Mesenchymal stem cell (in vitro differentiated cells and primary cell): ENCODE measurements at regions not wholly inside any gene's neighbourhood (a gene's known extent, or its start where the extent isn't known, plus 50 kb on each side); places are given as distances from the start of the nearest gene placed in this dataset.

Source experiments
- DNase-seq: peaks from one replicate; pipeline ENCODE4 v3.0.0-alpha.2; 2013
- H2AFZ ChIP-seq: one replicate; pipeline ENCODE4 v1.6.1; 2013; ENCODE audit warnings: low read depth, mild to moderate bottlenecking, control low read depth, inconsistent platforms, low read length, moderate library complexity
- H2AK5ac ChIP-seq: 2 replicates; pipeline ENCODE4 v1.6.1; 2013; ENCODE audit warnings: low read length, moderate library complexity, mild to moderate bottlenecking, inconsistent platforms; ENCODE audit not compliant: severe bottlenecking
- H2BK120ac ChIP-seq: one replicate; pipeline ENCODE4 v1.6.1; 2013; ENCODE audit warnings: low read depth, mild to moderate bottlenecking, inconsistent platforms, low read length, moderate library complexity
- H2BK12ac ChIP-seq, 2 experiments: one replicate each; pipeline ENCODE4 v1.6.1; 2013; ENCODE audit warnings: inconsistent platforms in 2 of 2, low read length in 2 of 2, mild to moderate bottlenecking in 2 of 2, moderate library complexity in 2 of 2, control low read depth in 1 of 2
- H2BK15ac ChIP-seq: one replicate; pipeline ENCODE4 v1.6.1; 2013; ENCODE audit warnings: mild to moderate bottlenecking, low read depth, inconsistent platforms; ENCODE audit not compliant: poor library complexity, severe bottlenecking
- H2BK5ac ChIP-seq: 2 replicates; pipeline ENCODE4 v1.6.1; 2013; ENCODE audit warnings: low read depth, mild to moderate bottlenecking, low read length, control low read depth, inconsistent platforms; ENCODE audit not compliant: poor library complexity, severe bottlenecking
- H3K14ac ChIP-seq, 2 experiments: one replicate each; pipeline ENCODE4 v1.6.1; 2013; ENCODE audit warnings: inconsistent platforms in 2 of 2, low read length in 2 of 2, control low read depth in 1 of 2, mild to moderate bottlenecking in 1 of 2, moderate library complexity in 1 of 2
- H3K18ac ChIP-seq, 2 experiments: one replicate each; pipeline ENCODE4 v1.6.1; 2013; ENCODE audit warnings: inconsistent platforms in 2 of 2, low read length in 2 of 2, control low read depth in 1 of 2, low read depth in 1 of 2, mild to moderate bottlenecking in 1 of 2
- H3K23ac ChIP-seq, 2 experiments: one replicate each; pipeline ENCODE4 v1.6.1; 2013; ENCODE audit warnings: inconsistent platforms in 2 of 2, low read length in 2 of 2, mild to moderate bottlenecking in 2 of 2, moderate library complexity in 2 of 2, control low read depth in 1 of 2
- H3K27ac ChIP-seq: 2 replicates; pipeline ENCODE4 v1.5.1; 2013; ENCODE audit warnings: mild to moderate bottlenecking, moderate library complexity, low read length, control low read depth, inconsistent platforms; ENCODE audit not compliant: poor library complexity, severe bottlenecking
- H3K27me3 ChIP-seq, 2 experiments: 2 replicates each; pipeline versions ENCODE4 v1.6.1 to v1.7.0; 2013; ENCODE audit warnings: low read length in 2 of 2, mild to moderate bottlenecking in 2 of 2, moderate library complexity in 2 of 2, control low read depth in 1 of 2, inconsistent platforms in 1 of 2; ENCODE audit not compliant: control insufficient read depth in 1 of 2, insufficient read depth in 1 of 2
- H3K36me3 ChIP-seq, 2 experiments: 2 replicates each; pipeline versions ENCODE4 v1.6.1 to v1.7.0; 2013; ENCODE audit warnings: low read length in 2 of 2, control low read depth in 1 of 2, inconsistent platforms in 1 of 2, low read depth in 1 of 2, mild to moderate bottlenecking in 1 of 2; ENCODE audit not compliant: insufficient read depth in 2 of 2, control insufficient read depth in 1 of 2
- H3K4ac ChIP-seq, 2 experiments: one replicate each; pipeline ENCODE4 v1.6.1; 2013; ENCODE audit warnings: inconsistent platforms in 2 of 2, low read length in 2 of 2, mild to moderate bottlenecking in 2 of 2, moderate library complexity in 2 of 2, control low read depth in 1 of 2, low read depth in 1 of 2
- H3K4me1 ChIP-seq: 2 replicates; pipeline ENCODE4 v1.6.1; 2013; ENCODE audit warnings: low read depth, low read length, control low read depth; ENCODE audit not compliant: control insufficient read depth, insufficient read depth
- H3K4me2 ChIP-seq: 2 replicates; pipeline ENCODE4 v1.6.1; 2013; ENCODE audit warnings: low read length, mild to moderate bottlenecking, inconsistent platforms; ENCODE audit not compliant: poor library complexity, severe bottlenecking
- H3K4me3 ChIP-seq, 2 experiments: 2 replicates each; pipeline versions ENCODE4 v1.5.1 to v1.7.0; 2013; ENCODE audit warnings: low read length in 2 of 2, mild to moderate bottlenecking in 2 of 2, control low read depth in 1 of 2, low read depth in 1 of 2; ENCODE audit not compliant: insufficient read depth in 1 of 2
- H3K79me1 ChIP-seq: replicated peaks from 2 replicates; pipeline ENCODE4 v1.6.1; 2013; ENCODE audit warnings: mild to moderate bottlenecking, control low read depth, low read length, inconsistent platforms; ENCODE audit not compliant: poor library complexity, severe bottlenecking
- H3K9ac ChIP-seq: 2 replicates; pipeline ENCODE4 v1.7.0; 2013; ENCODE audit warnings: mild to moderate bottlenecking, low read length, moderate library complexity
- H3K9me3 ChIP-seq: 2 replicates; pipeline ENCODE4 v1.7.0; 2013; ENCODE audit warnings: mild to moderate bottlenecking, low read length; ENCODE audit not compliant: control insufficient read depth
- H4K8ac ChIP-seq: one replicate; pipeline ENCODE4 v1.6.1; 2013; ENCODE audit warnings: inconsistent platforms, mild to moderate bottlenecking, low read length, moderate library complexity
- H4K91ac ChIP-seq: one replicate; pipeline ENCODE4 v1.6.1; 2013; ENCODE audit warnings: mild to moderate bottlenecking, low read length, inconsistent platforms
- WGBS: methylation state at CpG from one replicate; pipeline ENCODE4 v1.1.7; 2013; ENCODE audit warnings: mixed read lengths; 5-methylcytosine and 5-hydroxymethylcytosine counted together

- H3K14ac ChIP-seq, result no peak overlapping the region
- H3K27me3 ChIP-seq, result peaks cover 2 to 3% of the 10 kb centered on the region in 2 experiments
- no peak overlapping the region for H2BK15ac ChIP-seq
- no peak for DNase-seq
- H2BK5ac ChIP-seq, result no peak overlapping the region
- no peak overlapping the region for H4K8ac ChIP-seq
- no peak overlapping the region for H2BK120ac ChIP-seq
- H3K9ac ChIP-seq, result no peak overlapping the region
- H2BK12ac ChIP-seq, result no peak overlapping the region
- H3K36me3 ChIP-seq, result no peaks in the 10 kb centered on the region
- H3K23ac ChIP-seq, result no peak overlapping the region
- H3K27ac ChIP-seq, result no peak overlapping the region
- no peaks in the 10 kb centered on the region for H3K9me3 ChIP-seq
- H3K4me3 ChIP-seq, result no peak overlapping the region
- no peaks in the 10 kb centered on the region for H3K4me1 ChIP-seq
- no peak overlapping the region for H2AFZ ChIP-seq
- no peak overlapping the region for H3K4me2 ChIP-seq
- 91% methylated on average over 6 of the region's 6 CpGs for WGBS
- no peak overlapping the region for H3K4ac ChIP-seq
- H3K18ac ChIP-seq, result no peak overlapping the region
- H2AK5ac ChIP-seq, result no peak overlapping the region
- H4K91ac ChIP-seq, result no peak overlapping the region
- no peaks in the 10 kb centered on the region for H3K79me1 ChIP-seq
These were observed 171.5 kb downstream of the KCNS3 start for GRCh38 chr2:18050001-18050400.

GRCh38 chr2:18049325-18049724 is 170.9 kb downstream of the KCNS3 start:
- Histone ChIP-seq H3K18ac (no peak overlapping the region), H2BK120ac (no peak overlapping the region), H3K9ac (no peak overlapping the region), H3K4me3 (no peak overlapping the region), H3K14ac (no peak overlapping the region), H2AK5ac (no peak overlapping the region), H2BK15ac (no peak overlapping the region), H4K8ac (no peak overlapping the region), H4K91ac (no peak overlapping the region), H3K27me3 (peaks cover 2 to 3% of the 10 kb centered on the region in 2 experiments), H3K23ac (no peak overlapping the region), H3K27ac (no peak overlapping the region), H3K79me1 (no peaks in the 10 kb centered on the region), H2BK12ac (no peak overlapping the region), H3K4ac (no peak overlapping the region), H3K36me3 (no peaks in the 10 kb centered on the region), H2BK5ac (no peak overlapping the region), H3K4me2 (no peak overlapping the region), H2AFZ (no peak overlapping the region), H3K9me3 (no peaks in the 10 kb centered on the region), H3K4me1 (no peaks in the 10 kb centered on the region)
- WGBS, result 74% methylated on average over 4 of the region's 4 CpGs
- DNase-seq, result no peak

- Histone ChIP-seq H3K4me1 (no peaks in the 10 kb centered on the region), H3K9me3 (peaks cover 2% of the 10 kb centered on the region), H3K4ac (no peak overlapping the region), H2BK5ac (no peak overlapping the region), H2AFZ (no peak overlapping the region), H2BK15ac (no peak overlapping the region), H3K27ac (no peak overlapping the region), H4K8ac (no peak overlapping the region), H2AK5ac (no peak overlapping the region), H3K27me3 (peaks cover 2 to 3% of the 10 kb centered on the region in 2 experiments), H2BK120ac (no peak overlapping the region), H3K4me3 (no peak overlapping the region), H3K4me2 (no peak overlapping the region), H3K23ac (no peak overlapping the region), H2BK12ac (peak overlapping the region in 1 of 2 experiments; percentile 43), H3K79me1 (no peaks in the 10 kb centered on the region), H3K36me3 (no peaks in the 10 kb centered on the region), H3K18ac (no peak overlapping the region), H4K91ac (no peak overlapping the region), H3K9ac (no peak overlapping the region), H3K14ac (no peak overlapping the region)
- 67% methylated on average over 4 of the region's 10 CpGs for WGBS
- peak; percentile 11 for DNase-seq
These were observed 169.6 kb downstream of the KCNS3 start for GRCh38 chr2:18047896-18048657.

- no peaks in the 10 kb centered on the region for H3K36me3 ChIP-seq
- peaks cover 0 to 2% of the 10 kb centered on the region in 2 experiments for H3K27me3 ChIP-seq
- H3K4ac ChIP-seq, result no peak overlapping the region
- no peak overlapping the region for H2BK5ac ChIP-seq
- 76% methylated on average over 4 of the region's 4 CpGs for WGBS
- no peak overlapping the region for H2AFZ ChIP-seq
- no peaks in the 10 kb centered on the region for H3K4me1 ChIP-seq
- no peak overlapping the region for H2BK120ac ChIP-seq
- H3K27ac ChIP-seq, result no peak overlapping the region
- H4K8ac ChIP-seq, result no peak overlapping the region
- H3K9me3 ChIP-seq, result peaks cover 4% of the 10 kb centered on the region
- H3K14ac ChIP-seq, result no peak overlapping the region
- H3K23ac ChIP-seq, result no peak overlapping the region
- H3K18ac ChIP-seq, result no peak overlapping the region
- H3K4me2 ChIP-seq, result no peak overlapping the region
- no peak overlapping the region for H3K4me3 ChIP-seq
- no peaks in the 10 kb centered on the region for H3K79me1 ChIP-seq
- peak; percentile 11 for DNase-seq
- no peak overlapping the region for H2BK15ac ChIP-seq
- no peak overlapping the region for H2BK12ac ChIP-seq
- no peak overlapping the region for H2AK5ac ChIP-seq
- no peak overlapping the region for H3K9ac ChIP-seq
- no peak overlapping the region for H4K91ac ChIP-seq
These were observed 168.7 kb downstream of the KCNS3 start for GRCh38 chr2:18047213-18047611.
